Renal cortical epithelial cell (primary cell): ENCODE measurements at regions not wholly inside any gene's neighbourhood (a gene's known extent, or its start where the extent isn't known, plus 50 kb on each side); places are given as distances from the start of the nearest gene placed in this dataset.

ENCODE experiments used
- DNase-seq: peaks from one replicate; pipeline ENCODE4 v3.0.0-alpha.2; 2011; ENCODE audit warnings: low read depth

- no peak for DNase-seq
Measured at GRCh38 chr4:60745800-60746571, 454.1 kb upstream of the ADGRL3 start.

GRCh38 chr4:60750962-60751361 is 449.2 kb upstream of the ADGRL3 start:
- DNase-seq: no peak

- no peak for DNase-seq
Measured at GRCh38 chr4:60757986-60758680, 442.0 kb upstream of the ADGRL3 start.

- no peak for DNase-seq
Measured at GRCh38 chr4:60759518-60760245, 440.4 kb upstream of the ADGRL3 start.

- DNase-seq: no peak
Measured at GRCh38 chr4:60780874-60781273, 419.3 kb upstream of the ADGRL3 start.

- DNase-seq: no peak
Measured at GRCh38 chr4:60790608-60791007, 409.5 kb upstream of the ADGRL3 start.

- no peak for DNase-seq
Measured at GRCh38 chr4:60794372-60794771, 405.8 kb upstream of the ADGRL3 start.

GRCh38 chr4:60799214-60799613 is 400.9 kb upstream of the ADGRL3 start:
- no peak for DNase-seq

- no peak for DNase-seq
Measured at GRCh38 chr4:60800701-60801100, 399.4 kb upstream of the ADGRL3 start.

GRCh38 chr4:60805500-60806313 is 394.4 kb upstream of the ADGRL3 start:
- DNase-seq: peak; percentile 2

GRCh38 chr4:60808726-60809485 is 391.2 kb upstream of the ADGRL3 start:
- DNase-seq: no peak

GRCh38 chr4:60809486-60809800 is 390.7 kb upstream of the ADGRL3 start:
- no peak for DNase-seq

- DNase-seq: no peak
Measured at GRCh38 chr4:60812811-60813210, 387.3 kb upstream of the ADGRL3 start.

- no peak for DNase-seq
Measured at GRCh38 chr4:60814549-60814948, 385.6 kb upstream of the ADGRL3 start.

- no peak for DNase-seq
Measured at GRCh38 chr4:60817609-60818008, 382.5 kb upstream of the ADGRL3 start.

- DNase-seq: no peak
Measured at GRCh38 chr4:60822986-60823385, 377.1 kb upstream of the ADGRL3 start.

GRCh38 chr4:60840020-60840419 is 360.1 kb upstream of the ADGRL3 start:
- no peak for DNase-seq

GRCh38 chr4:60846678-60847077 is 353.4 kb upstream of the ADGRL3 start:
- no peak for DNase-seq

- DNase-seq: no peak
Measured at GRCh38 chr4:60847614-60848013, 352.5 kb upstream of the ADGRL3 start.

- DNase-seq: no peak
Measured at GRCh38 chr4:60857130-60857753, 342.9 kb upstream of the ADGRL3 start.

GRCh38 chr4:60863442-60863841 is 336.7 kb upstream of the ADGRL3 start:
- no peak for DNase-seq
